ENCODE measurements at regions not wholly inside any gene's neighbourhood (a gene's known extent, or its start where the extent isn't known, plus 50 kb on each side); places are given as distances from the start of the nearest gene placed in this dataset.
"Not testable (repeated sequence)": the region's sequence is repeated elsewhere in the genome, so short reads cannot be mapped to it uniquely, and the experiment has no call there.

- 29 to 54% (median 51%) methylated on average over 45 of the region's 45 CpGs for WGBS, 3 donors
- H3K27ac ChIP-seq, result no peak overlapping the region
- no peaks in the 10 kb centered on the region for H3K27me3 ChIP-seq
- intact Hi-C loops (cut with DNase I), result no loop called here
- no peaks in the 10 kb centered on the region for H3K4me1 ChIP-seq (ENCODE audit: insufficient read depth)
- no peaks in the 10 kb centered on the region for H3K9me3 ChIP-seq
- no peaks in the 10 kb centered on the region for H3K36me3 ChIP-seq
- H3K4me3 ChIP-seq, result no peak overlapping the region
- TF ChIP-seq POLR2A (IDR thresholded peaks at IDR 0.05) (no peak), EP300 (IDR thresholded peaks at IDR 0.05) (no peak)
- TF ChIP-seq, protein P1, sequence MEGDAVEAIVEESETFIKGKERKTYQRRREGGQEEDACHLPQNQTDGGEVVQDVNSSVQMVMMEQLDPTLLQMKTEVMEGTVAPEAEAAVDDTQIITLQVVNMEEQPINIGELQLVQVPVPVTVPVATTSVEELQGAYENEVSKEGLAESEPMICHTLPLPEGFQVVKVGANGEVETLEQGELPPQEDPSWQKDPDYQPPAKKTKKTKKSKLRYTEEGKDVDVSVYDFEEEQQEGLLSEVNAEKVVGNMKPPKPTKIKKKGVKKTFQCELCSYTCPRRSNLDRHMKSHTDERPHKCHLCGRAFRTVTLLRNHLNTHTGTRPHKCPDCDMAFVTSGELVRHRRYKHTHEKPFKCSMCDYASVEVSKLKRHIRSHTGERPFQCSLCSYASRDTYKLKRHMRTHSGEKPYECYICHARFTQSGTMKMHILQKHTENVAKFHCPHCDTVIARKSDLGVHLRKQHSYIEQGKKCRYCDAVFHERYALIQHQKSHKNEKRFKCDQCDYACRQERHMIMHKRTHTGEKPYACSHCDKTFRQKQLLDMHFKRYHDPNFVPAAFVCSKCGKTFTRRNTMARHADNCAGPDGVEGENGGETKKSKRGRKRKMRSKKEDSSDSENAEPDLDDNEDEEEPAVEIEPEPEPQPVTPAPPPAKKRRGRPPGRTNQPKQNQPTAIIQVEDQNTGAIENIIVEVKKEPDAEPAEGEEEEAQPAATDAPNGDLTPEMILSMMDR (IDR thresholded peaks at IDR 0.05), result no peak
- peak in 1 of 5 donors; percentile 30 for DNase-seq
Measured at GRCh38 chr7:48847917-48848316, 76.4 kb upstream of the CDC14C start.

DNA sequence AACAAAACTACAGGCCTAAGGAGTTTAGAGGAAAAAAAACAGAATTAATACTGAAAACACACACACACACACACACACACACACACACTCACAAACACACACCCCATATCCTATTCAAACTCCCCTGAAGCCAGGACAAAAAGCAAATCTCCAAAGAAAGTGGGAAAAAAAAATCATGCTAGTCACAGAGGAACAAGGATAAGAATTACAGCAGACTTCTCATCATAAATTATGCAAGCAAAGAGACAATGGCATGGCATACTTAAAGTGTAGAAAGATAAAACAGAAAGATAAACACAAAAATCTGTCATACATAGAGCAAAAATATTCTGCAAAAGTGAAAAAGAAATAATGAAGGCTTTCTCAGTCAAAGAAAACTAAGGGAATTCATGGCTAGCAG, 63.9 kb upstream of the CDC14C start:
- H3K4me3 ChIP-seq; H3K27ac ChIP-seq; H3K36me3 ChIP-seq; H3K9me3 ChIP-seq; DNase-seq; H3K4me1 ChIP-seq (ENCODE audit: insufficient read depth); intact Hi-C loops (cut with DNase I); H3K27me3 ChIP-seq: not testable (repeated sequence)

GRCh38 chr7:48868916-48869315, 55.4 kb upstream of the CDC14C start:
- intact Hi-C loops (cut with DNase I), result no loop called here
- TF ChIP-seq EP300 (IDR thresholded peaks at IDR 0.05), result no peak
- TF ChIP-seq, protein P1 (IDR thresholded peaks at IDR 0.05), result no peak
- no peak for TF ChIP-seq POLR2A (IDR thresholded peaks at IDR 0.05)
- Histone ChIP-seq H3K27me3 (no peaks in the 10 kb centered on the region), H3K4me1 (ENCODE audit: insufficient read depth) (no peaks in the 10 kb centered on the region), H3K36me3 (no peaks in the 10 kb centered on the region), H3K4me3 (no peak overlapping the region), H3K27ac (no peak overlapping the region), H3K9me3 (no peaks in the 10 kb centered on the region)
- WGBS, 3 donors, result 62 to 77% (median 76%) methylated on average over 4 of the region's 4 CpGs
- no peak for DNase-seq

DNA sequence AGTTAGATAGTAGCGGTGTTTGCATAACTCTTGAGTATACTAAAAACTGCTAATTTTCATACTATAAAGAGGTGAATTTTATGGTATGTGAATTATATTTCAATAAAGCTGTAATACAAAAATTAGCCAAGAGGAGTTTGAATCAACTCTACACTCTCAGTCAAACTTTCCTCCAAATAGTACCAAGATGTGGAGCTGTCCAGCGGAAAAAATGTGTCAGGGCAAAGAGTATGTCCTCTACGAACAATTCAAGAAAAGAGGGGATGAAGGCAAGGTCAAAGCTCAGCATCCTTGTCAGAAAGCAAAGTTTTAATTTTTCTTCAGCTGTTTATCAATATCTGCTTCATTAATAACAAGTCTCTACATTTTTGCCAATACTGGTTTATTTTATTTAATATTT, 51.8 kb upstream of the CDC14C start:
- Histone ChIP-seq H3K4me1 (ENCODE audit: insufficient read depth) (no peaks in the 10 kb centered on the region), H3K9me3 (no peaks in the 10 kb centered on the region), H3K27ac (no peak overlapping the region), H3K27me3 (no peaks in the 10 kb centered on the region), H3K36me3 (no peaks in the 10 kb centered on the region), H3K4me3 (no peak overlapping the region)
- DNase-seq, result no peak
- intact Hi-C loops (cut with DNase I), result no loop called here
- WGBS, 3 donors, result 38 to 53% (median 45%) methylated on average over 3 of the region's 3 CpGs
- TF ChIP-seq EP300 (IDR thresholded peaks at IDR 0.05) (no peak), POLR2A (IDR thresholded peaks at IDR 0.05) (no peak)
- TF ChIP-seq, protein P1 (IDR thresholded peaks at IDR 0.05), result no peak
